Ishikawa (cell line): ENCODE measurements at regions not wholly inside any gene's neighbourhood (a gene's known extent, or its start where the extent isn't known, plus 50 kb on each side); places are given as distances from the start of the nearest gene placed in this dataset.

Experiments
- MAX ChIP-seq: IDR thresholded peaks from 2 replicates; pipeline ENCODE4 v1.6.1; 2012
- TAF1 ChIP-seq: IDR thresholded peaks from 2 replicates; pipeline ENCODE4 v1.6.1; 2012; ENCODE audit warnings: low read depth, mild to moderate bottlenecking
- TCF12 ChIP-seq: IDR thresholded peaks from 2 replicates; pipeline ENCODE4 v1.6.1; 2012; ENCODE audit warnings: low read depth

- TF ChIP-seq TAF1 (no peak), MAX (no peak), TCF12 (no peak)
Observed at GRCh38 chr9:91160599-91161464, 200.9 kb downstream of the AUH start.
